Chondrocyte (in vitro differentiated cells): ENCODE measurements at regions not wholly inside any gene's neighbourhood (a gene's known extent, or its start where the extent isn't known, plus 50 kb on each side); places are given as distances from the start of the nearest gene placed in this dataset.
"Not testable (repeated sequence)": the region's sequence is repeated elsewhere in the genome, so short reads cannot be mapped to it uniquely, and the experiment has no call there.

Experiments
- DNase-seq: peaks from one replicate; pipeline ENCODE4 v3.0.0; 2021; ENCODE audit warnings: mixed read lengths, low spot score
- H3K27ac Mint-ChIP-seq: one replicate; pipeline ENCODE4 v1.8.0; 2021; ENCODE audit warnings: mild to moderate bottlenecking, moderate library complexity, mixed read lengths; ENCODE audit not compliant: unreplicated experiment
- H3K27me3 Mint-ChIP-seq: 2 replicates; pipeline ENCODE4 v1.8.0; 2021; ENCODE audit warnings: low read depth, mixed read lengths
- H3K36me3 Mint-ChIP-seq: 2 replicates; pipeline ENCODE4 v1.8.0; 2021; ENCODE audit warnings: low read depth, mixed read lengths
- H3K4me1 Mint-ChIP-seq: 2 replicates; pipeline ENCODE4 v1.8.0; 2021; ENCODE audit warnings: low read depth, mild to moderate bottlenecking, mixed read lengths
- H3K4me3 Mint-ChIP-seq: one replicate; pipeline ENCODE4 v1.8.0; 2021; ENCODE audit warnings: mild to moderate bottlenecking, moderate library complexity, mixed read lengths; ENCODE audit not compliant: unreplicated experiment
- H3K9me3 Mint-ChIP-seq: 2 replicates; pipeline ENCODE4 v1.8.0; 2021; ENCODE audit warnings: low read depth, mixed read lengths
- TF ChIP-seq, protein P1 (sequence below): fragments of 200-600 bp; sonication (generic); IDR thresholded peaks from 2 replicates; pipeline ENCODE4 v1.5.0; 2021; ENCODE audit warnings: antibody characterized with exemption, mild to moderate bottlenecking, moderate library complexity

GRCh38 chr9:20236676-20237075 lies 385.6 kb downstream of the MLLT3 start:
- H3K27ac Mint-ChIP-seq = no peak overlapping the region
- H3K4me1 Mint-ChIP-seq = no peaks in the 10 kb centered on the region
- TF ChIP-seq, protein P1, sequence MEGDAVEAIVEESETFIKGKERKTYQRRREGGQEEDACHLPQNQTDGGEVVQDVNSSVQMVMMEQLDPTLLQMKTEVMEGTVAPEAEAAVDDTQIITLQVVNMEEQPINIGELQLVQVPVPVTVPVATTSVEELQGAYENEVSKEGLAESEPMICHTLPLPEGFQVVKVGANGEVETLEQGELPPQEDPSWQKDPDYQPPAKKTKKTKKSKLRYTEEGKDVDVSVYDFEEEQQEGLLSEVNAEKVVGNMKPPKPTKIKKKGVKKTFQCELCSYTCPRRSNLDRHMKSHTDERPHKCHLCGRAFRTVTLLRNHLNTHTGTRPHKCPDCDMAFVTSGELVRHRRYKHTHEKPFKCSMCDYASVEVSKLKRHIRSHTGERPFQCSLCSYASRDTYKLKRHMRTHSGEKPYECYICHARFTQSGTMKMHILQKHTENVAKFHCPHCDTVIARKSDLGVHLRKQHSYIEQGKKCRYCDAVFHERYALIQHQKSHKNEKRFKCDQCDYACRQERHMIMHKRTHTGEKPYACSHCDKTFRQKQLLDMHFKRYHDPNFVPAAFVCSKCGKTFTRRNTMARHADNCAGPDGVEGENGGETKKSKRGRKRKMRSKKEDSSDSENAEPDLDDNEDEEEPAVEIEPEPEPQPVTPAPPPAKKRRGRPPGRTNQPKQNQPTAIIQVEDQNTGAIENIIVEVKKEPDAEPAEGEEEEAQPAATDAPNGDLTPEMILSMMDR = no peak
- H3K27me3 Mint-ChIP-seq = peaks cover 12% of the 10 kb centered on the region
- no peak for DNase-seq
- H3K4me3 Mint-ChIP-seq = no peak overlapping the region
- peaks cover 13% of the 10 kb centered on the region for H3K9me3 Mint-ChIP-seq
- H3K36me3 Mint-ChIP-seq = peaks cover 1% of the 10 kb centered on the region

GRCh38 chr9:20235206-20235605 lies 387.1 kb downstream of the MLLT3 start:
- H3K9me3 Mint-ChIP-seq = peaks cover 13% of the 10 kb centered on the region
- H3K4me1 Mint-ChIP-seq, H3K27ac Mint-ChIP-seq, H3K4me3 Mint-ChIP-seq, DNase-seq, H3K36me3 Mint-ChIP-seq, H3K27me3 Mint-ChIP-seq: not testable (repeated sequence)

DNA sequence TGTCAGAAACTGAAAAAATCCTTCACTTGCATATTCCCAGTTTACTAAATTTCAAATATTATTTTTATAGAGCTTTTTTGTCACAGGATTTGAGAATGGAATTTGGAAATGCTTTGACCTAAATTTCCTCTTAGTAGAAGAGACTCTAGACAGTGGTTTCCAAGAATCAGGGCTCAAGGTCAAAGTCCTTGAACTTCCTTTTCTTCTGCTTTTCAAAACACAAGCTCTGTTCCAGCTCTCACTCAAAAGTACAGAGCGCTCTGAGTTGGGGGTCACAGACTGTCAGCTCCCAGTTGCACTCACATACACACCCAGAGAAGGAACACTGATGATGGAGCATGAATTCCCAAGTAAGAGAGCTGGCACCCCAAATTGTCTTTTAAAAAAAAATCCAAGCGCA lies 394.2 kb downstream of the MLLT3 start:
- no peak overlapping the region for H3K27ac Mint-ChIP-seq
- H3K4me3 Mint-ChIP-seq = no peak overlapping the region
- H3K9me3 Mint-ChIP-seq = no peaks in the 10 kb centered on the region
- H3K27me3 Mint-ChIP-seq = peaks cover 3% of the 10 kb centered on the region
- no peaks in the 10 kb centered on the region for H3K36me3 Mint-ChIP-seq
- DNase-seq = no peak
- TF ChIP-seq, protein P1 = no peak
- H3K4me1 Mint-ChIP-seq = no peaks in the 10 kb centered on the region

- Mint-ChIP-seq H3K27ac (no peak overlapping the region), H3K4me3 (no peak overlapping the region), H3K36me3 (no peaks in the 10 kb centered on the region), H3K27me3 (peaks cover 5% of the 10 kb centered on the region), H3K4me1 (no peaks in the 10 kb centered on the region), H3K9me3 (no peaks in the 10 kb centered on the region)
- TF ChIP-seq, protein P1 = no peak
- no peak for DNase-seq
These were observed 395.0 kb downstream of the MLLT3 start for GRCh38 chr9:20227166-20227874.

- Mint-ChIP-seq H3K4me1 (no peaks in the 10 kb centered on the region), H3K36me3 (no peaks in the 10 kb centered on the region), H3K27me3 (peaks cover 4% of the 10 kb centered on the region), H3K9me3 (no peaks in the 10 kb centered on the region), H3K4me3 (no peak overlapping the region), H3K27ac (no peak overlapping the region)
- TF ChIP-seq, protein P1 = no peak
- DNase-seq = no peak
These were observed 396.0 kb downstream of the MLLT3 start for GRCh38 chr9:20226345-20226744.

DNA sequence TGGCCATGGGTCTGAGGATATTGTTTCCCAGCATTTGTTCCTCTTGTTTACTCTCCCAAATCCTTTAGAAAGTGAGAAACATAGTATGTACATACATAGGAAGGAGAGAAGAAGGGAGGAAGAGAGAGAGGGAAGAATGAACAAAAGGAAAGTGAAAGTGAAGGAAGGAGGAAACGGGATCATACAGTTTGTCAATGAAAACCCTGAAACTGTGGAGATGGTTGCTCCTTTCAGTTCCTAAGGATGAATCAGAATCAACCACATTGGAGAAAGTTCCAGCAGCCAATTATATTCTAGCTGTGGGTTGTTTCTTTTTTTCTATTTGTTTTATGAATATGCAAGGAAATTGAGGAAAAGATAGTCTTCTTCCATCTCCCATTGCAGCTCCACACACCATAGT lies 396.5 kb downstream of the MLLT3 start:
- DNase-seq = no peak
- Mint-ChIP-seq H3K4me1 (no peaks in the 10 kb centered on the region), H3K36me3 (no peaks in the 10 kb centered on the region), H3K27me3 (peaks cover 7% of the 10 kb centered on the region), H3K27ac (no peak overlapping the region), H3K4me3 (no peak overlapping the region), H3K9me3 (no peaks in the 10 kb centered on the region)
- TF ChIP-seq, protein P1 = no peak
